ENCODE measurements at regions not wholly inside any gene's neighbourhood (a gene's known extent, or its start where the extent isn't known, plus 50 kb on each side); places are given as distances from the start of the nearest gene placed in this dataset.

DNA sequence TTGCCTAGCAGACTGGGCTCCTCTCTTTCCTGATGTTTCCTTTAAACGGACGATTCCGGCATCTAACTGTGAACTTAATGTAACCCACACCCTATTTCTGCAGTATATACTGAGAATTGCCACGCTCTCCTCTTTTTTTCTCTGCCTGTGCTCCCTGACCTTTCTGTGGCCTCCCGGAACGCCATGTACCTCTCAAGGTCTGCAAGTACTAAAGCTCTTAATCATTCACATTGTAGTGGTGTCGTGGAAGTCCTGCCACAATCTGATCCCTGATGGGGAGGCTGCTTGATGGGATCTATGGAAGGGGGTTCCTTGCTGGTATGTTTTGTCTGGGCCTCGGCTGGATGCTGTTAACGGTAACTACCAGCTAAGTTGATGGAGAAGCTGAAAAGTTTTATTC is 302.9 kb upstream of the EPHA5 start:
- no peak for FAIRE-seq

DNA sequence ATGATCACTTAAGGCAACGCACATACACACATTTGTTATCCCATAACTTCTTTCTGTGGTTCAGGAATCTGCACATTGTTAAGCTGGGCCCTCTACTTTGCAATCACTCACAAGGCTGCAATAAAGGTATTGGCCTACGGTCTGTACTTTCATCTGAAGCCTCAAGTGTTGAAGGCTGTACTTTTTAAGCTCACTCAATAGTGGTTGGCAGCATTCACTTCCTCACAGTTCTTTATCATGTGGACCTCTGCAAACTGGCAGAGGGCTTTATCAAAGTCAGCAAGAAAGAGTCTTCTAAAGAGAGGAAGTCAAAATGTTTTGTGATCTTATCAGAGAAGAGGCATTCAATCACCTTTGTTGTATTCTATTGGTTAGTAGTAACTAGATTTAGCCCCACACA is 301.4 kb upstream of the EPHA5 start:
- no peak for FAIRE-seq

DNA sequence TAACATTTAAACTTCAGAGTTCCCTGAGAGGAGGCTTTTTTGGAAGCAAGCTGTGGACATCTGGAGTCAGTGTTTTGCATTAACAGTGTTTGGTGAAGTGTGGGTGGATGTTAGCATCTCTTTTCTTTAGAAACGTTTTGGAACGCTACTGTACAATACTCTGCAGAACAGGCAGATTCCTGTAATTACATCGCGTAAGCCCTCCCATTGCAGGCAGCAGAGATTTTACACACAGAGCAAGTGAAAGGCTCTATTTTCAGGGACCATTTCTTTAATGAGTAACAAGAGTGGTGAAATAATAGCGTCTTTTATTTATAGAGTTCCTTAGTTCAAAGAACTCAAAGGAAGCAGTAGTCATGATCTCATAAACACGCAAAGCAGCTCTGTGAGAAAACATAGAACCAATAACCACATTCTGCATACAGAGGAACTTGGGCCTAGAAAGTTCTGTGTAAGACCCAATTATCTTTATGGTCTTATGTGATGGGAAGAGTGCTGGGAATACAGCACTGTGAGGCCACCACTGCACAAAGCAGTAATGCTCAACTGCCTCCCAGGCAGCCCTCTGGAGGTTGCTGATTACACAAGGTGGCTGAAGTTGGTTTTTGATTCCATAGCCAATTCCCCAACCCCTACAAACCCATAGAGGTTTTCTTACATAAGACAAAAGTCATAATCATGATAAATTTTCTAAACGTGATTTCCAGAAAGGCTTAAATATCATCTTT is 298.7 kb upstream of the EPHA5 start:
- FAIRE-seq, result no peak

DNA sequence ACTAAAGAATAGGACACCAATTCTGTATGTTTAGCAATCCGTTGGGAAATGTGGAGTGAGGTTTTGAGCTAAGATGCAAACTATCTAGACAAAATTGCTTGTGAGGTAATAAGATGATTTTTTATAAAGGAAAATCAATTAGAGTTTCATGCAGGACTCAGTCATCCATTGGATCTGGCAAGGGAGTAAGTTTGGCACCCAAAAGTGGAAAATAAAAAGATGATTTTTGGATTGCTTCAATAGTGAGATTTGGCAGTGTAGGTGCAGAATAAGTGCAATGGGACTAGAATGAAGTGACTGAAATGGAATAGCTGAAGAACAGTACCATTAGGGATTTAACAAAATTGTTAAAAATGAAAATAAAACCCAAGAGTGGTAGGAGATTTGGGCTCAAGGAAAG is 290.5 kb upstream of the EPHA5 start:
- FAIRE-seq, result no peak

DNA sequence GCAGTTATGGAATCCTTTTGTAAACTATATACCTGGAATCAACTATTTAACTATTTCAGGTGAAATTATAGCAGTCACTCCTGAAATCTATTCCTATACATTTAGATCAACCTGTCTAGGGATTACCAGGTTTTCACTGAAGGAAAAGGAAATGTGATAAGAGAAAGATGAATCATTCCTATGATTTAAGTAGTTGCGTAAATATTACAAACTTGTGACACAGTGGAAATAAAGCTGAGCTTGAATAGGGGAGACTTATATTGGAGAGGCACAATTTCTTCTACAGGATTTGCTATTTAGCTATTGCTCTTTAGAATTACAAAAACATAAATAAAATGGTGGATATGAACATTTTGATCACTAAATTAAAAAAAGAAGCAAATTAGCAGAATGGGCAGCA is 284.1 kb upstream of the EPHA5 start:
- FAIRE-seq, result no peak

DNA sequence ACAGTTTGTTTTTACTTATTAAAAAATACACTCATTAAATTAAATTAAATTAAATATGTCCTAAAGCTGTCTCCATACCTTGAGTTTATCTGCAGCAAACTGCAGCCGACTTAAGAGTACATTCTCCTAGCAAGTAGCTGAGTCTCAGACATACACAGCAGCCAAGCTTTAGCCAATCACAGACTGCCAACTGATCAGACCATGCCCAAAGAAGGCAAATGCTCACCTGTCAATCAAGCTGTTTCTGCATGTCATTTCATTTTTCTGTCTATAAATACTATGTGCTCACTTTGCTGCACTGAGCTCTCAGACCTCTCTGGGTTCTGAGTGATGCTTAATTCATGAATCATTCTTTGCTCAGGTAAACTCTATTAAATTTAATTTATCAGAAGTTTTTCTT is 280.9 kb upstream of the EPHA5 start:
- no peak for FAIRE-seq

DNA sequence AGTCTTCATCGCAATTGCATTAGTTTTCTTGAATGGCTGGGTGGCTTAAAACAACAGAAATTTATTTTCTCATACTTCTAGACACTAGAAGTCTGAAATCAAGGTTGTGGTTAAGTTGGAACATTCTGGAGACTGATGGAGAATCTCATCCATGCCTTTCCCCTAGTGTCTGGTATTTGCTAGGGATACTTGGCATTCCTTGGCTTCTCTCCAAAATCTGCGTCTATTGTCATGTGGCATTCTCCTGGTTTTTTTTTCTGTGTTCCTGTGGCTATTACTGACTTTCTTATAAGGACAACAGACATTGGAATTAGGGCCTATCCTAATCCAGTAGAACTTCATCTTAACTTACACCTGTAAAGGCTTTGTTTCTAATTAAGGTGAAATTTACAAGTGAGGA is 272.8 kb upstream of the EPHA5 start:
- FAIRE-seq, result no peak

DNA sequence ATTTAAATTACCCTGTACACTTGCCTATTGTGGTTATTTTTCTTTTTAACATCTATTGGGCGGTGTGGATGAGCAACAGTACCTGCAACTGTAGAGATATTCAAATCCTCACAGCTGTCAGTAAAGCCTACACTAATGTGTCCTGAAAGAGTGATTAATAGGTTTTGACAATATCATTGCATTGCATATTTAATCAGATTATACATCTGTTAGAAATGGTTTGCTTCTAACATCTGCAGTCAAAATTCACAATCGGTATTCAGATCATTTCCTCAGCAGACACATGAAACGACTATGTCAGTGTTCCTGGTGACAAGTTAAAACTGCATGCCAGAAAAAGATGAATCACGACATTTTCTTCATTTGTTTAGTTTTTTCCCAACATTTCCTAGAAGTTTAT is 254.6 kb upstream of the EPHA5 start:
- no peak for FAIRE-seq

DNA sequence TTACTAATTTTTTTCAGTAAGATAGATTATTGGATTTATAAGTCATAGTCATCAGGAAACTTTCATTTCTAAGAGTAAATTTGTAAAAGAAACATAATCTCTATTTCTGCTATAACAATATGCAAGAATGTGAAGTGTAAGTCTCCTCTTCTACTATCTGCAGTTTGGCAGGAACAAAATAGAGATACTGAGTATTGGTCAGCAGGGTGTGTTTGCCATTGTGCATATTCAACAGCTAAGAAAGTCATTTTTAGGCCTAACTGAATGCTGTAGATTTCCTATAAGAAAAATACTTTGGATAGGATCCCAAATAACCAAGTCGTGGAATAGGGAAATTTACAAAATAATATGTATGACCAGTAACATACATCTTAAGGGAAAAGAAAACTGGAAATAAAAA is 253.3 kb upstream of the EPHA5 start:
- no peak for FAIRE-seq

DNA sequence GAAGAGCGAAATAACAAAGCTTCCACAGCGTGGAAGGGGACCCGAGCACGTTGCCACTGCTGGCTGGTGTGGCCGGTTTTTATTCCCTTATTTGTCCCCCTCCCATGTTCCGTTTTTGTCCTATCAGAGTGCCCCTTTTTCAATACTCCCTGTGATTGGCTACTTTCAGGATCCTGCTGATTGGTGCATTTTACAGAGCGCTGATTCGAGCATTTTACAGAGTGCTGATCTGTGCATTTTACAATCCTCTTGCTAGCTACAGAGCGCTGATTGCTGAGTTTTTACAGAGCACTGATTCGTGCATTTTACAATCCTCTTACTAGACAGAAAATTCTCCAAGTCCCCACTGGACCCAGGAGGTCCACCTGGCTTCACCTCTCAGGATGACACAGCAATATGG is 250.9 kb upstream of the EPHA5 start:
- no peak for FAIRE-seq

DNA sequence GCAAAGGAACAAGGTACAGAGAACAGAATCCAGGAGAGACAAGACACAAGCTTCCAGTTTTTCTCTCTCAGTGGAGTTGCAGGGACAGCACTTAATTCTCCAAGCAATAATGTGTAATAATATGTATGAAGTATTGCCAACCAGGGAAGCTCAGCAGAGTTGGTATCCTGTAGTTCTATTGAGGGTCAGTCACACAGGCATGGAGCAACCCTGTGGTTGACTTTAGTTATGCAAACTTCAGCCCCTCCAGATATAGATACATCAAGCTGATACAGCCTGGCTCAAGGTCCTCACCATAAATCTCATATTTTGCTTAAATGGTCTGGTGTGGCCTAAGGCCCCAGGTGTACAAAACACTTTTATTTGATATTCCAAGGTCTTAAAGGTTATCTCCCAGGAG is 248.6 kb upstream of the EPHA5 start:
- no peak for FAIRE-seq

DNA sequence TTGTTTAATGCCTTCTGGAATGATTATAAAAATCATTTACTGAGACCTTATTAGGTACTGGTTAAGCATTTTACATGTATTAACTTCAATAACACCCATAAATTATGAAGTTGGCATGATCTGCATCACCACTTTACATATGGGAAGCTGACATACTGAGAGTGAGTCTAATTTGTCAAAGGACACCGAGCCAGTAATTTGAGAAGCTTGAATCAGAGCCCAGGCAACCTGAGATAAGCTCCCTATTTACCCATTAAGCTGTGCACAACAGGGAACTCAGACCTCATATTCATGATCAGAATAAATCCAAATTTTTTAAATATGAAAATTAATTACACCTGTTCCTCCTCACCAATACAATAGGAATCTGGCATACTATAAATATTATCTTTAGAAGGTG is 247.9 kb upstream of the EPHA5 start:
- no peak for FAIRE-seq

DNA sequence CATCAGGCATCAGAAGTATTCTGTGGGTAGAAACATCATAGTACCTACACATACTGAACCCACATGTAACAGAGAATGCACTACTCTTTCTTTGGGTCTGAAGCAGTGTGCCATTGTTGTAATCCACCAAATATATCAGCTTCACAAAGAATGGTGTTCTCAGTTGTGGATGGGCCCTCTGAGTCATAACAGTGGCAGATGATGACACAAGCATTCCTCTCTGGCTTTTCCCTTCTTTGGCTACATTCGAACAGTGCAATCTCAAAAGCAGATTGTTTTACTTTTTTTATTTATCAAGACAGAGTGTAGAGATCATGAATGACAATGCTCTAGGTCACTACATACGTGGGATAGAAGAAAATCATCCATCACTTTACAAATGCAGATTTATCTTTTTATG is 247.2 kb upstream of the EPHA5 start:
- no peak for FAIRE-seq

DNA sequence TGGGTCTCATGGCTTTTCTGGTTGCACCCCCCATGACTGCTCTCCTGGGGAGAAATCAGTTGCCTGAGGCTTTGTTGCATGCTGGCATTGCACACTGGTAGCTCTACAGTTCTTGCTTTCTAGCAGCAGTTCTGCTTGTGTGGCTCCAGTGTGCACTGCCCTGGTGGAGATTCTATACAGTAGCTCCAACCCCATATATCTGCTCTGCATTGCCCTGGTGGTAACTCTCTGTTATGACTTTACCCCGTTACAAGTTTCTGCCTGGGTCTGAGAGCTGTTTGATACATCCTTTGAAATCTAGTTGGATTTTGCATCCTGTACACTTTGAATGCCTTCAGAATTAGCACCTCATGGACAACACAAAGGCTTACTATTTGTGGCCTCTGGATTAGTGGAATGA is 241.4 kb upstream of the EPHA5 start:
- FAIRE-seq, result no peak

DNA sequence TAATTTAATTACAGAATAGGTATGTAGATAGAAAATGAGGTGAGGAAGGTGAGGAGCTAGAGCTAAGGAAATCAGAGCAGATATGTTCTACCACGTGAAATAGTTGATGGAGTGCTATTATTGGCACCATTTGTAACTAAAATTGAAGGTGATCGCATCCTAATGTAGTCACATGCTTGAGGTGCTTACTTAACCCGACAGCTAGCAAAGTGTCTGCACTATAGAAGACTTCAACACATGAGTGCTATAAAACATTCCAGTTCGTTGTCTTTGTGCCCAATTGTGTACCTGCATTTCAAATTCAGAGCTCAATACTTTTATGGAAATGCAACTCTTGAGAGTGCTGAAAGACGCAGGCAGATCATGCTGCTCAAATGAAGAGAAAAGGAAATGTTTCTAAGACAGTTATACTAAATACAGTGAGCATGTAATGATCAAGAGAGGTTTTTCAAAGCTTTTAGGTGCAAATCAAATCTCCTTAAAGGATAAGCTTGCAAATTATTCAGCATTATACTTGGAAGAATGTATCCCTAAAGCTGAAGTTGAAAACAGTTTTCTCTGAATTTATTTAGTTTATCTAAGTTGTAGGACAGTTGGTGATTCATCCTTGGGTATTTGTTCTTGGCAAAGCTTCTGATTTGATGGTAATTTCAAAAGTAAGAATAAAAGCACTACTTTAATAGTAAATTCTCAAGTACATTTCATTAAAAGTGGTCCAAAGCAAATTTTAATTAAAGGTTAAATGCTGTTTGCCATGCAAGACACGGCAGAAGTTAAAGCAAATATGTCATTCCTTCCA is 223.9 kb upstream of the EPHA5 start:
- FAIRE-seq, result no peak

DNA sequence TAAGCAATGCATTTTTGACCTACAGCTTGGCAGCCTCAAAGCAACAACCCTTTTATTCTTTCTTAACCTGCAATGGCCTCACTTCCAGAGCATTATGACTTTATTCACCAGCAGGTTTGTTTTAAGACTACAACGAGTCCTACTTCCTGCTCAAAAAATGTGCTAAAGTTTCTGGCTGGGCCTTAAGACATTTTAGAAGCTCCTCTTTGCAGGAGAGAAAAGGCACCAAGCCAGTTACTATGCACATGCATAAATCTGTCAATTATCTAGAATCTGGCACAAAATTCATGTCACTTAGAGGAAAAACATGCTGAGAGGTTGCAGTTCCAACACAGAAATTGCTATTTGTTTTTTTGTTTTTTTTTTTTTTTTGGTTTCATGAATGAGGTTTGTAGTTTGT is 223.0 kb upstream of the EPHA5 start:
- no peak for FAIRE-seq

DNA sequence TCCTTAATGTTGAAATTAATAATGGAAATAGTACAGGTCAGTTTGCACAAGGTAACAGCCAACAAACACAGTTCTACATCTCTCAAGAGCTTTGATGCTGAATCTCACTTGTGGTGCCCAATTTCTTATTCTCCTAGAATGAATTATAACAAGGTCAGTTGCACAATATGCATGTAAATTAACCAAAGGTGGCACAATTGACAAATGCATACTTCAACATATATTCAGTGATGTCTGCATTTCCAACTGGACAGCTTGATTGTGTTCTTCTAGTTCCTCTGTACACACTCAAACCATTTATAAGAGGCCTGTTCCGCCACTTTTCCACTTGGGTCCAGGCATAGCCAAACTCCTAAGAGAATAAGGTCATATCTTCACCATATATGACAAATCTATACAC is 210.3 kb upstream of the EPHA5 start:
- no peak for FAIRE-seq

DNA sequence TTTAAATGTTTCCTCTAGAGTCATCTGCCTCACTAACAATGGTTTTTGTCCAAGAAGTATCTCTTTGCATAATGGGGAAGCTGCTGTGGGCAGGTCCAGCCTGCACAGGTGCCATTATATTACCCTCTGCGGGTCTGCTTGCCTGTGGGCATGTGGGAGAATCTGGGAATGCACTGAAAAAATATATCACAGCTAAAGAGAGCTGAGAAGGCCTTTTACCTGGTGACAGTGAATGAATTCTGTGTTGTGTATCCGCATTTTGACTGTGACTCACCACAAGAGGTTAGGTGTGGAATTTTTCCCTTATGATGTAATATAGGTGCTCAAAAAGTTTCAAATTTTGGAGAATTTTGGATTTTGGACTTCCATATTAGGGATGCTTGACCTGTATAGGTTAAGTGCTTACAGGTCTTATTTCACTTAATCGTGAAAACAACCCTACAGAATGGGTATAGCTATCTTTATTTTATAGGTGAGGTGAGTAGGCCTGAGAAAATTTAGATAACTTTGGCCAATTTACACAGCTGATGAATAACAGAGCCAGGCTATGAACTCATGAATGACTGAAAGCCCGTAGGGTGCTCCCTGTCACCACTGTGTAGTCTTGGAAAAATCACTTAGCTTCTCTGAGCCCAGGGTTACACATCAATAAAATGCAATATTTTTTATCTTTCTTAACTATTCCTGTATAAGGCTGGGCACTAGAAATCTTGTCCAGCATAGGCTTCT is 198.0 kb upstream of the EPHA5 start:
- FAIRE-seq, result no peak

DNA sequence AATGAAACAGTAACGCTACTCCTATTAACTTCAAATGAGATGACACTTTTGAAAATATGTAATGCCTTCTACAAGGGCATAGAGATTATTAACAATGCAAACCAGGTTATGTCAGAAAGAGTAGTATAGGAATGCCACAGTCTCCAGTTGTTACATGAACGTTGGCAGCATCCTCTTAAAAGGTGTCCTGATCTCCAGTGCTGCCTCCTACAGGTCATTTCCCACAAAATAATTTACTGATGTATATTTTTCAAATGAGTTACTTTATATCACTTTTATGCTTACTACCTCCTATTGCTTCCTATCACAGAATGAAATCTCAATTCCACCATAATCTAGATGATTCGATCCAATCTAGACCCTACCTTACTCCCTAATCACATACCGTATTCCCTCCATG is 195.2 kb upstream of the EPHA5 start:
- FAIRE-seq, result no peak

DNA sequence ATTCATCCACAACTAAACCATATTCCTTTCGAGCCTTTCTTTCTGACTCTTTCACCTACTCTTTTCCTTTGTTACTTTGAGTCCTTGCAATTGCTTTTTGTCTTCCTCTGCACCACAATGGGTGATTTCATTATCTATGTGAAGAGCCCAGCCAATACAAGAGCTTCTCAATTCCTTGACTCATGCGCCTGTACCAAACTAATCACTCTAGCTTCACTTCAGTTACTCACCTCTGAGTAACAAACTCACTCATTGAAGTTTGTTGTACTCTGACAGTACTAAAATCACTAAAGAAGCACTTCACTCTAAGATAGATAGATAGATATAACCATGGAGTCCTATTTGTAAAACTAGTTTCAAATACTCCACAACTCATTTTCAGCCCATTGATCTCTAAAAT is 191.7 kb upstream of the EPHA5 start:
- FAIRE-seq, result no peak

DNA sequence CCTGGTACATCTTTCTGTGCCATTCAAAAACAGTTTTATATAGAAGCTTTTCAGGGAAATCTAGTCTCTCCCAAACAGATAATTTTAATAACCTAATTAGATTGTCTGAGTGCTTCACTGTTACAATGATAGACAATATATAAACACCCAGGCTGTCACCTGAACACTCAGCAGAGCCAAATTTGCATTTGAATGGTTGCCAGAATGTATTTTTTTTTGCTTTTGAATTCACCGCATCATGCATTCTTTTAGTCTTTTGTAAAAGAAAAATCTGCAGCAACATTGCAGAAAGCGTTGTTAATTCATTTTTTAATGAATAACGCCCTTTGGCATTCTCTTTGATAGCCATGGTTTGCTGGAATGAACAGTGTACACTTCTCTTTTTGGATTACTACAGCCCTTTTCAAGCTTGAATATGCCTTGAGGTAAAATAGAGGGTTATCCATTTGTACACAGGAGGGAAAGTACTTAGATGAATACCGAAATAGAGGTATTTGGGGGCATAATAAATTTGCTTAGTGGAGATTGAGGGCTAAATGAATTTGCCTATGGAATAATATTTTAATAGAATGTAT is 175.0 kb upstream of the EPHA5 start:
- FAIRE-seq, result no peak

DNA sequence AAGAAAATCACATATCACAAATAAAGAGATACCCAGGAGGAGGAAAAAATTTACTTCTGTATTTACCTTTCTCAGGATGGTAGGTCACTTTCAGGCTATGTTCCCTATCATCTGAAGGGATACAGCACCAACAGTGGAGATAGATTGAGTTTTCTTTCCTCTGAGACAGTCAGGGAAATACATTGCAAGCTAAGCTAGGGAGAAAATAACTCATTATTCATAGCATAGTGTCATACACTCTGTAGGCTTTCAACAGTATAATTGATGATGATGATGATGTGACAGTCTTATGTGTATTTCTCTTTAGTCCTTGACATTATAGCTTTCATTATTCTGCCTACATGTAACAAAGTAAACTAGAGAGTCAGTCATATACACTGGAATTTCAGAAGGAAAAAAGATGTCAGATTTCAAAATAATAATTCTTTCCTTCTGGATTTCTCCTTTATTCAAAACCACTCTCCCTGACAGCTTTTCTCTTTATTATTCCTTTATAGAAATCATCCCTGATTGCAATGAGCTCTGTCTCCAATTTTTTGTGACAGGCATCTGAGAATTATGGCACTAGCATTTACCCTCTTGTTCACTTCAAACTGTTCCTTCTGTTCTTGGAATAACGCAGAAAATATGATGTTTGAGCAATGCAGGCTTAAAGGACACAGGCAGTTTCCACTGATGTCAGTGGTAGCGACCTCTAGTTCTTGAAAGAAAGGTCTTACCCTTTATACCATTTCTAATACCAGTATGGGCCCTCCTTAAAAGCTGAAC is 169.1 kb upstream of the EPHA5 start:
- no peak for FAIRE-seq

DNA sequence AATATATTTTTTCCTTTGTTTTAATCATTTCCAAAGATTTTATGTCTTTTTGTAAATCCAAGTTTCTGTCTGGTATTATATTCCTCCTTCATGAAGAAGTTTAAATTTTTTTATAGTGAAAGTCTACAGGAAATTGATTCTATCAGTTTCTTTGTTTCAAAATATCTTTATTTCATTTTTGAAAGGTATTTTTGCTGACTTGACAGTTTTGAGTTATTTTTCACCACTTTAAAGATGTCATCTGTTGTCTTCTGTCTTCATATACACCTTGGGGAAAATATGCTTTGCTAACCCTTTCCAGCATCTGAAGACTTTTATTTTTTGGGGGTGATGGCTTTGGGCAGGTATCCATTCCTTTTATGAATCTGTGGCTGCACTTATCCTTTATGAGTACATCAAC is 164.4 kb upstream of the EPHA5 start:
- FAIRE-seq, result peak; percentile 47

Measured in A204.1 (cell line).